ENCODE measurements at regions not wholly inside any gene's neighbourhood (a gene's known extent, or its start where the extent isn't known, plus 50 kb on each side); places are given as distances from the start of the nearest gene placed in this dataset.

DNA sequence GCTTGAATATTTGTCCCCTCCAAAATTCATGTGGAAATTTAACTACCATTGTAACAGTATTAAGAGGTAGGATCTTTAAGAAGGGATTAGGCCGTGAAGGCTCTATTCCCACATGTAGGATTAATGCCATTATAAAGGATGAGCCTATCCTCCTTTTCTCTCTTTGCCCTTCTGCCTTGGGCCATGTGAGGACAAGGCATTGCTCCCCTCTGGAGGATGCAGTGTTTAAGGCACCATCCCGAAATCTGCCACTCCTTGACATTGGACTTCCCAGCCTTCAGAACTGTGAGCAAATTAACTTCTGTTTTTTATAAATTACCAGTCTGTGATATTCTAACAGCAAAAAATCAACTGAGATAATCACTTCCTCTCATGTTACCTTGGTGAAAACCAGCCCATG, 124.4 kb downstream of the TOMM20 start:
- TF ChIP-seq EZH2 (IDR thresholded peaks at IDR 0.05; ENCODE audit: borderline replicate concordance, low read depth, low read length, poor library complexity, severe bottlenecking), result no peak
- TF ChIP-seq, protein P1, sequence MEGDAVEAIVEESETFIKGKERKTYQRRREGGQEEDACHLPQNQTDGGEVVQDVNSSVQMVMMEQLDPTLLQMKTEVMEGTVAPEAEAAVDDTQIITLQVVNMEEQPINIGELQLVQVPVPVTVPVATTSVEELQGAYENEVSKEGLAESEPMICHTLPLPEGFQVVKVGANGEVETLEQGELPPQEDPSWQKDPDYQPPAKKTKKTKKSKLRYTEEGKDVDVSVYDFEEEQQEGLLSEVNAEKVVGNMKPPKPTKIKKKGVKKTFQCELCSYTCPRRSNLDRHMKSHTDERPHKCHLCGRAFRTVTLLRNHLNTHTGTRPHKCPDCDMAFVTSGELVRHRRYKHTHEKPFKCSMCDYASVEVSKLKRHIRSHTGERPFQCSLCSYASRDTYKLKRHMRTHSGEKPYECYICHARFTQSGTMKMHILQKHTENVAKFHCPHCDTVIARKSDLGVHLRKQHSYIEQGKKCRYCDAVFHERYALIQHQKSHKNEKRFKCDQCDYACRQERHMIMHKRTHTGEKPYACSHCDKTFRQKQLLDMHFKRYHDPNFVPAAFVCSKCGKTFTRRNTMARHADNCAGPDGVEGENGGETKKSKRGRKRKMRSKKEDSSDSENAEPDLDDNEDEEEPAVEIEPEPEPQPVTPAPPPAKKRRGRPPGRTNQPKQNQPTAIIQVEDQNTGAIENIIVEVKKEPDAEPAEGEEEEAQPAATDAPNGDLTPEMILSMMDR (conservative IDR thresholded peaks at IDR 0.05; ENCODE audit: low read depth, low read length), result no peak
